Heart left ventricle (tissue), 13 donors: ENCODE measurements at regions not wholly inside any gene's neighbourhood (a gene's known extent, or its start where the extent isn't known, plus 50 kb on each side); places are given as distances from the start of the nearest gene placed in this dataset.

Source experiments
- CTCF ChIP-seq, 12 donors: fragments of 200-600 bp; sonication (generic) in 4 of 12; IDR thresholded peaks; one replicate each; pipeline versions ENCODE4 v1.5.0 to v1.8.0; 2018 to 2022; ENCODE audit warnings: antibody characterized with exemption in 12 of 12, mild to moderate bottlenecking in 5 of 12
- POLR2A ChIP-seq, 2 donors: fragments of 450-650 bp; IDR thresholded peaks; one replicate each; pipeline ENCODE4 v1.6.1; 2017; ENCODE audit warnings: antibody characterized with exemption in 2 of 2, mild to moderate bottlenecking in 2 of 2, moderate library complexity in 2 of 2
- donor health status: ischemic (EF 13 %, LVEDD 7.1; RV severe dilation, severe dysfunction).
- donor health status: DM: no; HTN: yes; CAD: no.
- donor health status: DM: no; HTN: no; CAD: no.
- donor health status: ischemic (EF 25% LVEDD 6.9; RV normal size, moderate dysfunction).
- donor health status: ischemic (EF 25% LVEDD 5.7; RV mildly dilated, moderate dysfunction).
- donor health status: ischemic (EF 35%, LVEDD 5.7; RV mildly dilated, moderate dysfunction).
- donor health status: nonischemic (EF 11% LVEDD 7.7; RV severe dilation, severe dysfunction).
- donor health status: DM: yes; HTN: yes; CAD: no.
- donor health status: PGD.
- donor health status: ischemic (EF 29% LVEDD 5.4; RV normal size, mild dysfunction).
- donor health status: nonischemic (EF 23%, LVEDD 6.1; RV moderate dilation, normal function).

GRCh38 chr13:36512771-36513170 lies 80.5 kb downstream of the CCNA1 start:
- TF ChIP-seq POLR2A (IDR thresholded peaks at IDR 0.05) = no peak
- no peak for TF ChIP-seq CTCF (IDR thresholded peaks at IDR 0.05)
